OCI-LY1 (cell line): ENCODE measurements at regions not wholly inside any gene's neighbourhood (a gene's known extent, or its start where the extent isn't known, plus 50 kb on each side); places are given as distances from the start of the nearest gene placed in this dataset.

Experiments
- H2AFZ ChIP-seq: fragments of 200-600 bp; sonication (generic), shearing (Covaris generic); 2 replicates; pipeline ENCODE4 v1.6.0; 2014; ENCODE audit warnings: antibody characterized with exemption, mild to moderate bottlenecking, low read length
- H3F3A ChIP-seq: fragments of 200-600 bp; sonication (generic), shearing (Covaris generic); 2 replicates; pipeline ENCODE4 v1.6.0; 2014; ENCODE audit warnings: mild to moderate bottlenecking, antibody characterized with exemption, low read length, moderate library complexity; ENCODE audit not compliant: insufficient read depth
- H3K27ac ChIP-seq: fragments of 200-600 bp; sonication (generic); 2 replicates; pipeline ENCODE4 v1.5.1; 2014; ENCODE audit warnings: low read length, mixed run types, mild to moderate bottlenecking, low read depth; ENCODE audit not compliant: poor library complexity, severe bottlenecking
- H3K27me3 ChIP-seq: fragments of 200-600 bp; sonication (generic); 2 replicates; pipeline ENCODE4 v1.6.0; 2014; ENCODE audit warnings: antibody characterized with exemption, mild to moderate bottlenecking, low read length, moderate library complexity; ENCODE audit not compliant: insufficient read depth
- H3K36me3 ChIP-seq: fragments of 200-600 bp; sonication (generic); 2 replicates; pipeline ENCODE4 v1.6.1; 2014; ENCODE audit warnings: mild to moderate bottlenecking, antibody characterized with exemption, low read length, moderate library complexity, mixed read lengths; ENCODE audit not compliant: insufficient read depth
- H3K4me1 ChIP-seq: fragments of 200-600 bp; sonication (generic); 2 replicates; pipeline ENCODE4 v1.5.1; 2014; ENCODE audit warnings: mild to moderate bottlenecking, low read length, moderate library complexity; ENCODE audit not compliant: insufficient read depth, severe bottlenecking
- H3K4me2 ChIP-seq: fragments of 200-600 bp; sonication (generic), shearing (Covaris generic); 2 replicates; pipeline ENCODE4 v1.6.1; 2014; ENCODE audit warnings: low read length
- H3K4me3 ChIP-seq: fragments of 200-600 bp; sonication (generic); 2 replicates; pipeline ENCODE4 v1.5.1; 2014; ENCODE audit warnings: low read length, low read depth, mild to moderate bottlenecking, mixed read lengths; ENCODE audit not compliant: poor library complexity, severe bottlenecking
- H3K79me2 ChIP-seq: fragments of 200-600 bp; shearing (Covaris generic); 2 replicates; pipeline ENCODE4 v1.6.1; 2016; ENCODE audit warnings: mixed run types, low read length, mixed read lengths; ENCODE audit not compliant: insufficient read depth
- H3K9ac ChIP-seq: fragments of 200-600 bp; sonication (generic), shearing (Covaris generic); 2 replicates; pipeline ENCODE4 v1.6.1; 2014; ENCODE audit warnings: mild to moderate bottlenecking, low read length, mixed read lengths
- H3K9me2 ChIP-seq: fragments of 200-600 bp; sonication (generic), shearing (Covaris generic); 2 replicates; pipeline ENCODE4 v1.6.1; 2014; ENCODE audit warnings: low read depth, mild to moderate bottlenecking, low read length, mixed read lengths
- H3K9me3 ChIP-seq: fragments of 200-600 bp; shearing (Covaris generic); 2 replicates; pipeline ENCODE4 v1.6.1; 2014; ENCODE audit warnings: low read length, mixed read lengths
- H4K20me1 ChIP-seq: fragments of 200-600 bp; sonication (generic), shearing (Covaris generic); 2 replicates; pipeline ENCODE4 v1.6.0; 2016; ENCODE audit warnings: mild to moderate bottlenecking, low read length; ENCODE audit not compliant: insufficient read depth
- EZH2 ChIP-seq: fragments of 200-600 bp; sonication (generic), shearing (Covaris generic); IDR thresholded peaks from 2 replicates; pipeline ENCODE4 v1.8.0; 2017; ENCODE audit warnings: borderline replicate concordance, mixed run types, mild to moderate bottlenecking, antibody characterized with exemption, low read length, moderate library complexity, mixed read lengths
- TF ChIP-seq, protein P1 (sequence below): fragments of 200-600 bp; sonication (generic), shearing (Covaris generic); IDR thresholded peaks from 2 replicates; pipeline ENCODE4 v1.5.1; 2017; ENCODE audit warnings: mild to moderate bottlenecking, antibody characterized with exemption, low read length, moderate library complexity, mixed read lengths

DNA sequence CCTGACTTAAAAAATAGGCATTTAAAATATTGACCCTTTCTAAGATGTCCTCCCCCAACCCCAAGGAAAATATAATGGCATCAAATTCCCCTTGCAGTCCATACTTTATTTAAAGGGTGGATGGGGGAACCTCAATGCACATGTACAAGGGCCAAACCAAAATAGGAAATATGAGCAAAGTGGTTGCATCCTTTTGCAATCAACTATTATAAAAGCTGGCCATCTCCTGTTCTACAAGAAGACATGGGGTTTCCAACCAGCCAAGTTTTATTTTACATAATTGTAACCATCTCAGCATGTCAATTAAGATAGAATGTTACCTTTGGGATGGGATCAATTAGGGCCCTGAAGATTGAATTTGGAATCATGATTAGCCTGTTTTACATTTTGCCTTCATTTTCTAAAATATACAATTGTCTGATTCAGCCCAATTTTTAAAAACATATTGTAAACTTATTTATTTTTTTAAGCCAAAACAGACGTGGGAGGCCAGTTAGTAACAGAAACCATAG lies 146.7 kb upstream of the NFIA start:
- TF ChIP-seq EZH2, result no peak
- TF ChIP-seq, protein P1, sequence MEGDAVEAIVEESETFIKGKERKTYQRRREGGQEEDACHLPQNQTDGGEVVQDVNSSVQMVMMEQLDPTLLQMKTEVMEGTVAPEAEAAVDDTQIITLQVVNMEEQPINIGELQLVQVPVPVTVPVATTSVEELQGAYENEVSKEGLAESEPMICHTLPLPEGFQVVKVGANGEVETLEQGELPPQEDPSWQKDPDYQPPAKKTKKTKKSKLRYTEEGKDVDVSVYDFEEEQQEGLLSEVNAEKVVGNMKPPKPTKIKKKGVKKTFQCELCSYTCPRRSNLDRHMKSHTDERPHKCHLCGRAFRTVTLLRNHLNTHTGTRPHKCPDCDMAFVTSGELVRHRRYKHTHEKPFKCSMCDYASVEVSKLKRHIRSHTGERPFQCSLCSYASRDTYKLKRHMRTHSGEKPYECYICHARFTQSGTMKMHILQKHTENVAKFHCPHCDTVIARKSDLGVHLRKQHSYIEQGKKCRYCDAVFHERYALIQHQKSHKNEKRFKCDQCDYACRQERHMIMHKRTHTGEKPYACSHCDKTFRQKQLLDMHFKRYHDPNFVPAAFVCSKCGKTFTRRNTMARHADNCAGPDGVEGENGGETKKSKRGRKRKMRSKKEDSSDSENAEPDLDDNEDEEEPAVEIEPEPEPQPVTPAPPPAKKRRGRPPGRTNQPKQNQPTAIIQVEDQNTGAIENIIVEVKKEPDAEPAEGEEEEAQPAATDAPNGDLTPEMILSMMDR, result no peak
- Histone ChIP-seq H3K27ac (no peak overlapping the region), H2AFZ (no peak overlapping the region), H3K9me3 (no peaks in the 10 kb centered on the region), H3K4me2 (no peak overlapping the region), H3K36me3 (no peaks in the 10 kb centered on the region), H3K27me3 (no peaks in the 10 kb centered on the region), H3K4me3 (no peak overlapping the region), H3K4me1 (no peaks in the 10 kb centered on the region), H3K9ac (no peak overlapping the region), H3K79me2 (no peaks in the 10 kb centered on the region), H3F3A (no peaks in the 10 kb centered on the region), H4K20me1 (no peaks in the 10 kb centered on the region), H3K9me2 (no peaks in the 10 kb centered on the region)

- H3K9me2 ChIP-seq, result no peaks in the 10 kb centered on the region
- no peaks in the 10 kb centered on the region for H3K4me1 ChIP-seq
- H3K9me3 ChIP-seq, result no peaks in the 10 kb centered on the region
- no peak overlapping the region for H3K9ac ChIP-seq
- TF ChIP-seq, protein P1, result no peak
- no peak for TF ChIP-seq EZH2
- no peak overlapping the region for H3K4me2 ChIP-seq
- no peaks in the 10 kb centered on the region for H4K20me1 ChIP-seq
- H3K4me3 ChIP-seq, result no peak overlapping the region
- no peak overlapping the region for H3K27ac ChIP-seq
- H2AFZ ChIP-seq, result no peak overlapping the region
- H3K27me3 ChIP-seq, result no peaks in the 10 kb centered on the region
- H3K79me2 ChIP-seq, result no peaks in the 10 kb centered on the region
- no peaks in the 10 kb centered on the region for H3K36me3 ChIP-seq
- no peaks in the 10 kb centered on the region for H3F3A ChIP-seq
Observed at GRCh38 chr1:60930130-60930529, 152.2 kb upstream of the NFIA start.

DNA sequence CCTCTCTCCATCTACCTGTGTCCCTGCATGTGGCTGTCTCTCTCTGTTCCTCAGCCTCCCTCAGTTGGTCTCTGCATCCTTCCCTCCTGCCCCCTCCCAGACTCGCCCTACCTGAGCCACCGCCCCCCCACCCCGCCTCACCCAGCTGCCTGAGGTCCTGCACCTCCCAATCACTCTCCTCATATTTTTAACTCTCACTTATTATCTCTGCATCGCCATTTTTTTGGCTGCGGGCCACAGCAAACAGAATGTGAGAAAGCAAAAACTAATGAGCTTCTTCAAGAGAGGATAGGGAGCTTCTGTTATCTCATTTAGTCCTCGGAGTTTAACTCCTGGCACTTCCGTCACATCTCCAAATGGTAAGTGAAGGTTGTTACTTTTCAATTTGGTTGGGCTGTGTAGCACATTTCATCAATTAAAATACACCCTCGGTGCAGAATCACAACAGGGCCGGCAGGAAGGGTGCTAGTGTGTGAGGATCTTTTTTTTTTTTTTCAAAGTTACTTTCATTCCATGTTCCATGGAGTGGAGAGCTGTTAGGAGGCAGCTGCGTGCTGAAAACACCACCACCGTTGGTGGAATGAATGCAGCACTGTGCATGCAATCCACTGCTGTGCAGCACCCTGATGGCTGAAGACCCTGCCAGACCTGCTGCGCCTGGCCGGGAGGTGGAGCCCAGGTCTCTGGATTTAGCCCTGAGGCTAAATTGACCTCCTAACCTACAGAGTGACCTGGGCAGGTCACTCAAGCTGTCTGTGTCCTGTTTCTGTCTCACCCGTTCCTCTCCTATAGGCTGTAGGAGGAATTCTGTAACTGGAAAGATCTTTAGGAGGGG lies 157.2 kb upstream of the NFIA start:
- Histone ChIP-seq H2AFZ (no peak overlapping the region), H3K27ac (no peak overlapping the region), H3K36me3 (no peaks in the 10 kb centered on the region), H3F3A (no peaks in the 10 kb centered on the region), H3K4me3 (no peak overlapping the region), H3K79me2 (no peaks in the 10 kb centered on the region), H3K4me2 (no peak overlapping the region), H3K4me1 (no peaks in the 10 kb centered on the region), H3K9me2 (no peaks in the 10 kb centered on the region), H3K9me3 (no peaks in the 10 kb centered on the region), H3K9ac (no peak overlapping the region), H4K20me1 (no peaks in the 10 kb centered on the region), H3K27me3 (no peaks in the 10 kb centered on the region)
- TF ChIP-seq, protein P1, result no peak
- TF ChIP-seq EZH2, result no peak
